Peyer's patch (tissue), 4 donors: ENCODE measurements at regions not wholly inside any gene's neighbourhood (a gene's known extent, or its start where the extent isn't known, plus 50 kb on each side); places are given as distances from the start of the nearest gene placed in this dataset.

Experiments used
- DNase-seq, 3 donors: peaks; one replicate each; pipeline ENCODE4 v3.0.0-alpha.2; 2017 to 2019
- H3K27ac ChIP-seq, 4 donors: fragments of 200-600 bp; sonication (generic); one replicate each; pipeline ENCODE4 v1.5.1; 2016 to 2019
- H3K27me3 ChIP-seq, 2 donors: fragments of 200-600 bp; sonication (generic); one replicate each; pipeline ENCODE4 v1.5.1; 2019
- H3K36me3 ChIP-seq, 3 donors: fragments of 200-600 bp; sonication (generic); one replicate each; pipeline ENCODE4 v1.5.1; 2016 to 2019
- H3K4me1 ChIP-seq, 4 donors: fragments of 200-600 bp; sonication (generic); one replicate each; pipeline ENCODE4 v1.5.1; 2016 to 2019
- H3K4me3 ChIP-seq, 4 donors: fragments of 200-600 bp; sonication (generic); 1 replicate in 3 of 4; 2 replicates in 1 of 4; pipeline ENCODE4 v1.5.1; 2016 to 2019; ENCODE audit warnings: mild to moderate bottlenecking in 1 of 4
- H3K9me3 ChIP-seq, 4 donors: fragments of 200-600 bp; sonication (generic); one replicate each; pipeline ENCODE4 v1.5.1; 2016 to 2019; ENCODE audit warnings: mild to moderate bottlenecking in 1 of 4
- POLR2A ChIP-seq, 2 donors: fragments of 450-650 bp; IDR thresholded peaks; one replicate each; pipeline ENCODE4 v1.5.1; 2017; ENCODE audit warnings: antibody characterized with exemption in 2 of 2, mild to moderate bottlenecking in 2 of 2, moderate library complexity in 2 of 2
- TF ChIP-seq, protein P1 (sequence below), 6 experiments: fragments of 450-650 bp in 4 of 6; fragments of 200-600 bp in 2 of 6; sonication (generic) in 1 of 6; IDR thresholded peaks; one replicate each; pipeline ENCODE4 v1.5.1; 2017 to 2019; ENCODE audit warnings: antibody characterized with exemption in 6 of 6, mild to moderate bottlenecking in 3 of 6, moderate library complexity in 1 of 6

DNA sequence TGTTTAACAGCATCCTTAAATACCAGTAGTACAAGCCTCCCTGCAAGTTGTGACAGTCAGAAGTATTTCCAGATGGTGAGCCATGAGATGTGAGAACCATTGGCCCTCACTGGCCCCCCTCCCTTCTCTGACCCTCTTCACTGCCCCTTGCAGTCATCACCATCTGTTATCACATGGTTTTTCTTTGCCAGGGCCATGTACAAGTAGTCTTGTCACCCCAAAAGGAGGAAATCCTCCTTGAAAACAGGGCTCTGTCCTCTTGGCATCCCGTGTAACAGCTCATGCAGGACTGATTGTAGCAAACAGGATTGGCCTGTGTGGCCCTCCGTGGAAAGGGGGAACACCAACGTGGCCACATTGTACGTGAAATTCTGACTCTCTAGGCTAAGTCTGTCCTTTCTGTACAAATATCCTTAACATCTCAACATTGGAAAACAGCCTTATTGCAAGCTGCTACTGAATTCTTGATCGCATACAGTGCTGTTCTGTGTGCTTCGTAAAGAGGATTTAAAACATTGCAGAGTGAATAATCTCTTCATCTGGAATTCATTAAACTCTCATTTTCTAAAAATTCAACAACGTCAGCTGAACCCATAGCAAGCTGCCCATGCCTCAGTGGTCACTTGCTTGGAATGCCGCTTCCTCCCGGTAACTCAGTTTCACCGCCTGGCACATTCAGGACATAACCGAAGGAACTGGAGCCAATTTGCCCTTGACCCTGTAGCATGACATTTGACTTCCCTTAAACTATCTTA is 171.7 kb downstream of the ATPSCKMT start:
- Histone ChIP-seq H3K9me3 (no peaks in the 10 kb centered on the region), H3K4me1 (no peaks in the 10 kb centered on the region), H3K27me3 (no peaks in the 10 kb centered on the region), H3K27ac (no peak overlapping the region), H3K4me3 (no peak overlapping the region), H3K36me3 (no peaks in the 10 kb centered on the region)
- DNase-seq = no peak
- no peak for TF ChIP-seq POLR2A (IDR thresholded peaks at IDR 0.05)
- TF ChIP-seq, protein P1, sequence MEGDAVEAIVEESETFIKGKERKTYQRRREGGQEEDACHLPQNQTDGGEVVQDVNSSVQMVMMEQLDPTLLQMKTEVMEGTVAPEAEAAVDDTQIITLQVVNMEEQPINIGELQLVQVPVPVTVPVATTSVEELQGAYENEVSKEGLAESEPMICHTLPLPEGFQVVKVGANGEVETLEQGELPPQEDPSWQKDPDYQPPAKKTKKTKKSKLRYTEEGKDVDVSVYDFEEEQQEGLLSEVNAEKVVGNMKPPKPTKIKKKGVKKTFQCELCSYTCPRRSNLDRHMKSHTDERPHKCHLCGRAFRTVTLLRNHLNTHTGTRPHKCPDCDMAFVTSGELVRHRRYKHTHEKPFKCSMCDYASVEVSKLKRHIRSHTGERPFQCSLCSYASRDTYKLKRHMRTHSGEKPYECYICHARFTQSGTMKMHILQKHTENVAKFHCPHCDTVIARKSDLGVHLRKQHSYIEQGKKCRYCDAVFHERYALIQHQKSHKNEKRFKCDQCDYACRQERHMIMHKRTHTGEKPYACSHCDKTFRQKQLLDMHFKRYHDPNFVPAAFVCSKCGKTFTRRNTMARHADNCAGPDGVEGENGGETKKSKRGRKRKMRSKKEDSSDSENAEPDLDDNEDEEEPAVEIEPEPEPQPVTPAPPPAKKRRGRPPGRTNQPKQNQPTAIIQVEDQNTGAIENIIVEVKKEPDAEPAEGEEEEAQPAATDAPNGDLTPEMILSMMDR (IDR thresholded peaks at IDR 0.05) = no peak

DNA sequence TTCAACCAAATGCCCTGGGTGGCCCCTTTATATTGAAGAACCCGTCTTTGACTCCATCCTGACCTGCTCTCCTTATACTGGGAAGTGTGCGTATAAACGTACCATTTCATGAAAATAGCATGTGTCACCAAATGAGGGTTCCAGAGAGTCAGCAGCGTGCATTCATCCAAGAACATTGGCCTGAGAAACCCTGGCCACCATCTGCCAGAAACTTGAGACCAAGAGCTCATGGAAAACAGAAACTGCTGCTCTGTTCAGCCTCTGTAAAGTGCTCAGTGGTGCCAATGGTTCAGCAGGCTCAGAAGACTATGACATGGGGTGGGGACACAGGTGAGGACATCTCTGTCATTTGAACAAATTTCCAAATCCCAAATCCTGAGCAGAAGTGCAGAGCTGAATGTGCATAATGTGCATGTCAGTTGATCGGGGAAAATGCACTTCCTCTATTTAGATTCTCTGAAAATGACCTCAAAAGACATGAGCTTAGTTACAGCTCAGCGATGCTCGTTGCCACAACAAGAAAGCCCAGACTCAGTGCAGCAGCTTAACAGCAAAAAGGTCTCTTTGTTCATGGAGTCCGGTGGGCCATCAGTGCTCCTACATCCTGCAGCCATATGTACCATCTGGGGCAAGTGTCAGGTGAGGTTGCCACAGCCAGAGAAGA is 176.1 kb downstream of the ATPSCKMT start:
- TF ChIP-seq POLR2A (IDR thresholded peaks at IDR 0.05) = no peak
- TF ChIP-seq, protein P1 (IDR thresholded peaks at IDR 0.05) = no peak
- no peak for DNase-seq

DNA sequence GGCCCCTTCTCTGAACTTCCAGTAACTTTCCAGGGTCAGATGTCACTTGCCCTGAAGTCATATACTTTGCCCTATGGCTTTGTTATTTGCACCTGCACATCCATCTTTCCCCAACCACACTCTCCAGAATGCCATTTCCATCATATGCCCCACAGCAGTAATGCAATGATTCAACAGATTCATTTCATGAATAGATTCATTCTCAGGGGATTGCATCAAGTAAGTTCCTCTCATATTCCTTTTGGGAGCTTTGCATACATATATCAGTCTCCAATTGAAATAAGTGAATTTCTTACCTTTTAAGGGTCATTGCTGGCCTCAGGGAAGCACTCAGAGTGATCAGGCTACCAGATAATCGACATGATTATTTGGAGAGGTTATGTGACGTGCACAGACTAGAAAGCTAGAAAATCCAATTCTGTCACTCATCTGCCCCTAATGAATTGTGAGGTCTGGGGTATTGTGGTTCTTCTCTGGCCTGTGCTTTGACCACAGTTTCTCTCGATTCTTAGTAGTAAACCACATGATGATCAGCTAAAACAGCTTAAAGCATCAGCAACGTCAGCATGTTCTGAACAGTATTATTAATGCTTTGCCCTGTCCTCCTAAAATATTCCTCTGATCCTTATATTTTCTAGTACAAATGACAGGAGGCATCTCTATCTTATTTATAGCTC is 179.9 kb downstream of the ATPSCKMT start:
- Histone ChIP-seq H3K4me3 (no peak overlapping the region), H3K9me3 (no peaks in the 10 kb centered on the region), H3K27ac (no peak overlapping the region), H3K36me3 (no peaks in the 10 kb centered on the region), H3K27me3 (no peaks in the 10 kb centered on the region), H3K4me1 (no peaks in the 10 kb centered on the region)
- TF ChIP-seq POLR2A (IDR thresholded peaks at IDR 0.05) = no peak
- TF ChIP-seq, protein P1 (IDR thresholded peaks at IDR 0.05) = no peak
- no peak for DNase-seq

More for the DNA sequence above, 176.1 kb downstream of the ATPSCKMT start:
- Histone ChIP-seq H3K27ac (no peak overlapping the region), H3K4me3 (no peak overlapping the region), H3K27me3 (no peaks in the 10 kb centered on the region), H3K9me3 (no peaks in the 10 kb centered on the region), H3K36me3 (no peaks in the 10 kb centered on the region), H3K4me1 (no peaks in the 10 kb centered on the region)

DNA sequence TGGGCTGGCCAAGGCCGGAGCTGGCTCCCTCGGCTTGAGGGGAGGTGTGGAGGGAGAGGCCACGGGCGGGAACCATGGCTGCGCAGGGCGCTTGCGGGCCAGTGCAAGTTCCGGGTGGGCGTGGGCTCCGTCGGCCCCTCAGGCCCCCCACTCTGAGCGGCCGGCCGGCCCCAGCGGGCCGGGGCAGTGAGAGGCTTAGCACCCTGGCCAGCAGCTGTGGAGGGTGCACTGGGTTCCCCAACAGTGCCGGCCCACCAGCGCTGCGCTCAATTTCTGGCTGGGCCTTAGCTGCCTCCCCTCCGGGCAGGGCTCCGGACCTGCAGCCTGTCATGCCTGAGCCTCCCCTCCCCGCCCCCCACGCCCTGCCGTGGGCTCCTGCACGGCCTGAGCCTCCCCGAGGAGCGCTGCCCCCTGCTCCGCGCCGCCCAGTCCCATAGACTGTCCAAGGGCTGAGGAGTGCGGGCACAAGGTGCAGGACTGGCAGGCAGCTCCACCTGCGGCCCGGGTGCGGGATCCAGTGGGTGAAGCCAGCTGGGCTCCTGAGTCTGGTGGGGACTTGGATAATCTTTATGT is 184.2 kb downstream of the ATPSCKMT start:
- no peak for TF ChIP-seq POLR2A (IDR thresholded peaks at IDR 0.05)
- TF ChIP-seq, protein P1 (IDR thresholded peaks at IDR 0.05) = no peak
- Histone ChIP-seq H3K4me3 (no peak overlapping the region), H3K36me3 (no peaks in the 10 kb centered on the region), H3K4me1 (no peaks in the 10 kb centered on the region), H3K9me3 (no peaks in the 10 kb centered on the region), H3K27ac (no peak overlapping the region), H3K27me3 (no peaks in the 10 kb centered on the region)
- DNase-seq = no peak

DNA sequence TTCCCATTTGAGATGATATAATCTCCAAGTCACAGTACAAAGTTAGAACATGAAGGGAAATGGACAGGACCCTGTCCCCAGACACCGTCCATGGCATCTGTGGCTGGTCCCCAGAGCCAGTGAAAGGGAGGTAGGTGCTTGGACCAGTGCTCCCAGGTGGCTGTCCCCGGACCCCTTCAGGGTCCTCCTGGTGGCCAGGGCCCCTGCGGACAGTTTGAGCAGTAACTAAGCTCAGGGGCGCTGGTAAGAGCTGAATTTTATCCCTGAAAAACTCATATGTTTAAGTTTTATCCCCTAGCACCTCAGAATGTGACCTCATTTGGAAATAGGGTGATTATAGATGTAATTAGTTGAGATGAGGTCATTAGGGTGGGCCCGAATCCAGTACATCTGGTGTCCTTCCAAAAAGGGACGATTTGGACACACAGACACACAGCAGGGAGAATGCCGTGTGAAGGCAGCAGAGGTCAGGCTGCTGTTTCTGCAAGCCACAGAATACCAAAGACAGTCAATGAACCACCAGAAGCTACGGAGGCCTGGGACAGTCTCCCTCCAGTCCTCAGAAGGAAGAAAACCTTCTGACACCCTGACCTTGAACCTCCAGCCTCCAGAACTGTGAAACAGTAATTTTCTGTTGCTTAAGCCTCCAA is 185.0 kb downstream of the ATPSCKMT start:
- Histone ChIP-seq H3K4me3 (no peak overlapping the region), H3K27ac (no peak overlapping the region), H3K9me3 (no peaks in the 10 kb centered on the region), H3K27me3 (no peaks in the 10 kb centered on the region), H3K36me3 (no peaks in the 10 kb centered on the region), H3K4me1 (no peaks in the 10 kb centered on the region)
- no peak for DNase-seq
- TF ChIP-seq, protein P1 (IDR thresholded peaks at IDR 0.05) = no peak
- no peak for TF ChIP-seq POLR2A (IDR thresholded peaks at IDR 0.05)
